Large intestine (tissue), 3 donors: ENCODE measurements at regions not wholly inside any gene's neighbourhood (a gene's known extent, or its start where the extent isn't known, plus 50 kb on each side); places are given as distances from the start of the nearest gene placed in this dataset.

Source experiments
- DNase-seq, 2 donors: peaks; one replicate each; pipeline versions ENCODE4 v3.0.0 to v3.0.0-alpha.2; 2013
- H3K27ac ChIP-seq: one replicate; pipeline ENCODE4 v1.5.1; 2013; ENCODE audit warnings: low read length
- H3K27me3 ChIP-seq: 2 replicates; pipeline ENCODE4 v1.6.1; 2013; ENCODE audit warnings: low read length; ENCODE audit not compliant: control insufficient read depth, insufficient read depth
- H3K36me3 ChIP-seq: 2 replicates; pipeline ENCODE4 v1.6.1; 2013; ENCODE audit warnings: low read length; ENCODE audit not compliant: control insufficient read depth, insufficient read depth
- H3K4me1 ChIP-seq: one replicate; pipeline ENCODE4 v1.6.1; 2013; ENCODE audit warnings: low read length; ENCODE audit not compliant: control insufficient read depth, insufficient read depth
- H3K4me3 ChIP-seq: one replicate; pipeline ENCODE4 v1.5.1; 2013; ENCODE audit warnings: low read length
- H3K9me3 ChIP-seq: one replicate; pipeline ENCODE4 v1.6.1; 2013; ENCODE audit warnings: mild to moderate bottlenecking, low read depth, low read length, moderate library complexity; ENCODE audit not compliant: control insufficient read depth
- WGBS: methylation state at CpG from one replicate; pipeline ENCODE4 v1.1.5; 2013; ENCODE audit warnings: low lambda C conversion rate; ENCODE audit not compliant: insufficient coverage; 5-methylcytosine and 5-hydroxymethylcytosine counted together

DNA sequence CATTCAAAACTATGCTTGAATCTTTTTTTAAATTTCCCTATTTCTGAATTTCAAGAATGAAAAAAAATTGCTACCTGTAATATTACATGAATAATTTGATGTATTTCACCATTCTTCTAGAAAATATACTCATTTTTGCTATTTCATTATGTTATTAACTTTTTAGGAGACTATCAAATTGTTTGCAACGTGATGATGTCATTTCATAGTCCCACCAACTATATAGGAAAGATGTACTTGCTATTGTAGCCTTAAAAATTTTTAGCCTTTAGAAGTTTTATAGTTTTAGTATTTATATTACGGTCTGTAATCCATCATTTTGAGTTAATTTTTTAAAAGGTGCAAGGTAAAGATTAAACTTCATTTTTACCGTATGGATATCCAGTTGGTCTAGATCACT, 81.4 kb upstream of the AHI1 start:
- H3K36me3 ChIP-seq, result no peaks in the 10 kb centered on the region
- no peak overlapping the region for H3K27ac ChIP-seq
- no peaks in the 10 kb centered on the region for H3K27me3 ChIP-seq
- 93% methylated on average over 2 of the region's 3 CpGs for whole genome bisulfite sequencing
- H3K4me1 ChIP-seq, result no peaks in the 10 kb centered on the region
- no peaks in the 10 kb centered on the region for H3K9me3 ChIP-seq
- no peak for DNase-seq
- H3K4me3 ChIP-seq, result no peak overlapping the region

DNA sequence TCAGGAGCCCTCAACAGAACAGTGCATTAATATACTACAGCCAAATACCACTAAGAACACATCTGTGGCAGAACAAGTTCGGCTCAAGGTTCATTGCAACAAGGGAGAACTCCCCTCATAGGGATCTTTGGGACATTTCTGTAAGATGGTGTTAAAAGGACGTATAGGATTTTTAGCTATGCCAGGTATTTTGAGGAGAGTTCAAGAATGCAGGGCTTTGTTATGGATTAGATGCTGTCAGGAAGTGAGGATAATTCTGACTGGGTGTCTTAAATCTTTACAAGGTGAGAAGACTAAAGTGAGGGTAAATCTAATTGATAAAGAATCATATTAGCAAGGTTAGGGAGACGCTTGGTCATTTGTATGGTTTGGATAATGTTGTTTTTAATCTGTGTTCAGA, 83.7 kb upstream of the AHI1 start:
- WGBS, result no CpG with 5 or more reads among the region's 3 CpGs

DNA sequence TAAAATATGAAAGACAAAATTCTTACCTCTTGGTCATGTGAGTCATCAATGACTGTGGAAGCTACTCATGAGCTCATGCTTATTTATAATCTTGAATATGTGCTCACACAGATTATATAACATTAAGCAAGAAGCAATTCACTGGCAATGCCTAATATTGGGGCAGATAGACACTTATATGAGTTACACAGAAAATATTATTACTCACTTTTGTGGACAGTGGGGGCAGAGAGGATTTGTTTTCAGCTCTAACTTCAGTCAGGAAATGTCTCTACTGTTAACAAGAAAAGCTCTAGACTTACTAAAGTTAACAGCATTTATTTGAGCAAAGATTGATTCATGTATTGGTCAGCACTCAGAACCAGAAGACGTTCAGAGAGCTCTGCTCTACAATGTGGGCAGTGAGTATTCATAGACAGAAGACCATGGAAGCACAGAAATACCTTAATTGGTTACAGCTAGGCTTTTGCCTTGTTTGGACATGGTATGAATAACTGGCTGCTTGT, 85.8 kb upstream of the AHI1 start:
- no peak for DNase-seq
- no peak overlapping the region for H3K27ac ChIP-seq
- H3K9me3 ChIP-seq, result no peaks in the 10 kb centered on the region
- H3K27me3 ChIP-seq, result no peaks in the 10 kb centered on the region
- 80% methylated on average over 1 of the region's 1 CpG for WGBS
- H3K4me3 ChIP-seq, result no peak overlapping the region
- no peaks in the 10 kb centered on the region for H3K4me1 ChIP-seq
- H3K36me3 ChIP-seq, result no peaks in the 10 kb centered on the region

More for the DNA sequence above, 83.7 kb upstream of the AHI1 start:
- Histone ChIP-seq H3K4me1 (no peaks in the 10 kb centered on the region), H3K27ac (no peak overlapping the region), H3K4me3 (no peak overlapping the region), H3K27me3 (no peaks in the 10 kb centered on the region), H3K36me3 (no peaks in the 10 kb centered on the region), H3K9me3 (no peaks in the 10 kb centered on the region)
- no peak for DNase-seq

DNA sequence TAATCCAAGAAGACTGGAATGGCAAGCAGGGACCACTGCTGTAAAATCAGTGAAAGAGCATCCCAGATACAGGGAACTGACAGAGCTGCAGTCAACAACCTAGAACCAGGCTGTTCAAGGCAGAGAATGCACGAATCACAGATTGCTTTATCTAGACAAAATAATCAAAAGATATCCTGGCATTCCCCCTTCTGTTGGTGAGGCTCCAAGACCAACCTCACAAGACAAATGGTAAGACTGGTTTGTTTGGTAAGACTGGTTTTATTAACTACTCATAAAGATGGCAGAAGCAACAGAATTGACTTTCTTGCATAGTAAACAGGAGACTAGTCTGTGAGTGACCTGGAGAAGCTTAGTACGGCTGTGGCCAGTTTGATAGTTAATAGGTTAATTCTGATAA, 88.8 kb upstream of the AHI1 start:
- 100% methylated on average over 1 of the region's 2 CpGs for WGBS
- H3K4me1 ChIP-seq, result no peaks in the 10 kb centered on the region
- no peak overlapping the region for H3K4me3 ChIP-seq
- H3K27me3 ChIP-seq, result no peaks in the 10 kb centered on the region
- no peaks in the 10 kb centered on the region for H3K36me3 ChIP-seq
- no peaks in the 10 kb centered on the region for H3K9me3 ChIP-seq
- no peak for DNase-seq
- H3K27ac ChIP-seq, result no peak overlapping the region

DNA sequence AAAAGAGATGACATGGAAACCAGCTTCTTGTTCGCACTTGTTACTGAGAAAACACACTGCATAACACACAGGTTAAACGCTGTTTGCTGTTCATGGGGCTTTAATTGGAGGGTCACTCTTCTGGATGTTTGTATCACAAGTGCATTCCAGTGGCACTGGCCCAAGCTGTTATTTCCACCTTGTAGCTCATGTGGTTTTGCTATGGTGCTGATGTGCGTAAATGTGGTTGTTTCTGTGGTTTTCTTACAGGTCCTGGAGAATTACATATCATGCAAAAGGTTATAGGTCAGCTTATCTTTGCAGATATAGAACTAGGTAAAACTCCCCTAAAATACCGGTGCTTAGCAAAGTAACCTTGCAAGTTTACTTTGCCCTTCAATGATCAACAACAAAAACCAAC, 89.3 kb upstream of the AHI1 start:
- no peak overlapping the region for H3K27ac ChIP-seq
- no peaks in the 10 kb centered on the region for H3K36me3 ChIP-seq
- DNase-seq, result no peak
- H3K4me1 ChIP-seq, result no peaks in the 10 kb centered on the region
- no peak overlapping the region for H3K4me3 ChIP-seq
- H3K27me3 ChIP-seq, result no peaks in the 10 kb centered on the region
- H3K9me3 ChIP-seq, result no peaks in the 10 kb centered on the region
- 80% methylated on average over 1 of the region's 4 CpGs for WGBS

DNA sequence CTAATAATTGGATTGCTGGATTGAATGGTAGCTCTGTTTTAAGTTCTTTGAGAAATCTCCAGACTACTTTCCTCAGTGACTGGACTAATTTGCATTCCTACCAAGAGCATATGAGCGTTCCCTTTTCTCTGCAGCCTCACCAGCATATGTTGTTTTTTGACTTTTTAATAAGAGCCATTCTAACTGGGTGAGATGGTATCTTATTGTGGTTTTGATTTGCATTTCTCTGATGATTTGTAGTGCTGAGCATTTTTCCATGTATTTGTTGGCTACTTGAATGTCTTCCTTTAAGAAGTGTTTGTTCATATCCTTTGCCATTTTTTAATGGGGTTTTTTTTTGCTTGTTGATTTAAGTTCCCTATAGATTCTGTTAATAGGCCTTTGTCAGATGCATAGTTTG, 94.7 kb upstream of the AHI1 start:
- Histone ChIP-seq H3K27ac (no peak overlapping the region), H3K36me3 (no peaks in the 10 kb centered on the region)
- no CpG with 5 or more reads among the region's 1 CpG for WGBS

DNA sequence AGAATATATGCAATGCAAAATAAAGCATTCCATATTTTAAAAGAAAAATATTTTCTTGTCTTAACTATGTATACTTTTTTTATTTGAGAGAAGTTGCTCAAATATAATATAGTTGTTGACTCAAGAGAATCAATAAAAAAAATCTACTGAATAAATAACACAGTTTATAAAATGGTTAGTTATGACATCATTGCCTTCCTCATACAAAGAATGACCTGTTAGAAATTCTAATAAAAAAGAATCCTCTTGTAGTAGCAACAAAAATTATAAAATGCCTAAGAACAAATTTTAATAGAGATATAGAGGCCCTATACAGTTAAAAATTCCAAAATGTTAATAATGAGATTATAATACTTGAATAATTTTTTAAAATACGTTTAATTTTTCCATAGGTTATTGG, 96.5 kb upstream of the AHI1 start:
- H3K36me3 ChIP-seq, result no peaks in the 10 kb centered on the region
- no peaks in the 10 kb centered on the region for H3K27me3 ChIP-seq
- no peak overlapping the region for H3K4me3 ChIP-seq
- DNase-seq, result no peak
- no peaks in the 10 kb centered on the region for H3K4me1 ChIP-seq
- WGBS, result 83% methylated on average over 1 of the region's 1 CpG
- H3K9me3 ChIP-seq, result no peaks in the 10 kb centered on the region
- H3K27ac ChIP-seq, result no peak overlapping the region

More for the DNA sequence above, 94.7 kb upstream of the AHI1 start:
- no peaks in the 10 kb centered on the region for H3K27me3 ChIP-seq
- DNase-seq, result no peak
- no peak overlapping the region for H3K4me3 ChIP-seq
- H3K9me3 ChIP-seq, result no peaks in the 10 kb centered on the region
- no peaks in the 10 kb centered on the region for H3K4me1 ChIP-seq

DNA sequence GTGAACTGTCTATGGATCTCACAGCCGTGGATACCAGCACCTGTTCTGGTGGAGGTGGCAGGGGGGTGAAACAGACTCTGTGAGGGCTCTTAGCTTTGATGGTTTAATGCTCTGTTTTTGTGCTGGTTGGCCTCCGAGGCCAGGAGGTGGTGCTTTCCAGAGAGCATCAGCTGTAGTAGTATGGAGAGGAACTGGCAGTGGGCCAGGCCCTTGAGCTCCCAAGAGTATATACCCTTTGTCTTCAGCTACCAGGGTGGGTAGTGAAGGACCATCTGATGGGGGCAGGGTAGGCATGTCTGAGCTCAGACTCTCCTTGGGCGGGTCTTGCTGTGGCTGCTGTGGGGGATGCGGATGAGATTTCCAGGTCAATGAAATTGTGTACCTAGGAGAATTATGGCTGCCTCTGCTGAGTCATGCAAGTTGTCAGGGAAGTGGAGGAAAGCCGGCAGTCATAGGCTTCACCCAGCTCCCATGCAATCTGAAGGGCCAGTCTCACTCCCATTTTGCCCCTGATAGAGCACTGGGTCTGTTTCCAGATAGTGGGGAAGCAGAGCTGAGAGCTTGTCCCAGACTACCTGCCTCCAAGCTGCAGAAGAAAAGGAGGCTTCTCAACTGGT, 102.7 kb upstream of the AHI1 start:
- no peak for DNase-seq
- Histone ChIP-seq H3K9me3 (no peaks in the 10 kb centered on the region), H3K36me3 (no peaks in the 10 kb centered on the region), H3K4me1 (no peaks in the 10 kb centered on the region), H3K27ac (no peak overlapping the region), H3K4me3 (no peak overlapping the region), H3K27me3 (no peaks in the 10 kb centered on the region)
- WGBS, result no CpG with 5 or more reads among the region's 5 CpGs

DNA sequence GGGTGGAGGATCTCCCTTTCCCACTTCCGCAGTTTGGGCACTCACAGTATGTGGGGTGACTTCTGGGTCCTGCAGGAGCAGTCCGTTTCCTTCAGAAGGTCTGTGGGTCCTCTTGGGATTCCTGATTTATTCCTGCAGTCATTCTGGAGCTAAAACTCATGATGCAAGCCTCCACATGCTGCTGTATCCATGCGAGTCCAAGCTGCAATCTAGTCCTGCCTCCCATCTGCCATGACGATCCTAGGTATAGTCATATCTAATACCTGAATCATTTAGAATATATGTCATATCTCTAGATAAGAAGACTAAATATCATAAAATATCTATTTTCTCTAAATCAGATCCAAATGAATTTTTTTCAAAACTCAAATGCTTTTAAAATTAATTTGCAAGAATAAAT, 103.4 kb upstream of the AHI1 start:
- no peak for DNase-seq
- Histone ChIP-seq H3K27me3 (no peaks in the 10 kb centered on the region), H3K36me3 (no peaks in the 10 kb centered on the region), H3K9me3 (no peaks in the 10 kb centered on the region), H3K4me3 (no peak overlapping the region), H3K27ac (no peak overlapping the region), H3K4me1 (no peaks in the 10 kb centered on the region)
- no CpG with 5 or more reads among the region's 4 CpGs for WGBS

DNA sequence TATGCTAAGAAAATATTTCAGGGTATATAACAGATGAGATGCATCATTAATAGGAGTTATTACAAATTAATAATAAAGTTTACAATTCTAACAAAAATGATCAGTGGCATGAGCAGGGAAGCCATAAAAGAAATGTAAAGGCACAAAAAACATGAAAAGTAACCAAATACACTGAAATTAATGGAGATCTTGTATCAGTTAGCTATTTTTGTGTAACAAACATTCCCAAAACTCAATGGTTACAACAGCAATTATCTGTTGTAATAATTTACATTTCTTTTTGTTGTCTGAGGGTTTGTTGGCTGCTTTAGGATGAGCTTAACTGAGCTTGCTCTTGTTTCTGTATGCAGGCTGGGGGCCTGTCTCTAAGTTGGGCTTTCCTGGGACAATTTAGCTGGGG, 104.3 kb upstream of the AHI1 start:
- Histone ChIP-seq H3K9me3 (no peaks in the 10 kb centered on the region), H3K27ac (no peak overlapping the region), H3K36me3 (no peaks in the 10 kb centered on the region), H3K4me1 (no peaks in the 10 kb centered on the region), H3K4me3 (no peak overlapping the region), H3K27me3 (no peaks in the 10 kb centered on the region)
- no peak for DNase-seq

DNA sequence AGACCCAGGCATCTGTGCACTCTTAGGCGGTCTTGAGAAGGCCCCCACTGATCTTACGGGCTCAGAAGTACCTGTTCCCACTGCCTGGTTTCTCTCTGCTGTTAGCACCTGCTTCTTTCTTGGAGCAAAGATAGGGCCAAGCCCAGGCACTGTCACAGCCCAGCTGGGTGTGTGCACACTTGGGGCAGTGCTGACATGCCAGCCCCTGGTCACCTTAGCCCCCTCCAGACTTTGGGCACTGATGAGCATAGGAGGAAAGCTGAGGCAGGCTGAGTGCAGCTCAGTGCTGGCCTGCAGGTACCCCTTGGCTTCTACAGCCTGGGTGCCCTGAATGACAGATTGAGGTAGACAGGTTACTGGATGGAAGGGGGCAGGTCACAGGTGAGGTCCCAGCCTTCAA, 105.7 kb upstream of the AHI1 start:
- no peak for DNase-seq
- Histone ChIP-seq H3K27ac (no peak overlapping the region), H3K36me3 (no peaks in the 10 kb centered on the region), H3K27me3 (no peaks in the 10 kb centered on the region), H3K4me1 (no peaks in the 10 kb centered on the region), H3K4me3 (no peak overlapping the region), H3K9me3 (no peaks in the 10 kb centered on the region)
- no CpG with 5 or more reads among the region's 2 CpGs for WGBS
